Breast epithelium (tissue), 3 donors: ENCODE measurements at regions not wholly inside any gene's neighbourhood (a gene's known extent, or its start where the extent isn't known, plus 50 kb on each side); places are given as distances from the start of the nearest gene placed in this dataset.

Experiments used
- CTCF ChIP-seq, 3 donors: fragments of 450-650 bp; IDR thresholded peaks; one replicate each; pipeline ENCODE4 v1.5.1; 2016 to 2017; ENCODE audit warnings: antibody characterized with exemption in 3 of 3, mild to moderate bottlenecking in 3 of 3, moderate library complexity in 3 of 3
- POLR2A ChIP-seq: fragments of 450-650 bp; IDR thresholded peaks from one replicate; pipeline ENCODE4 v1.6.1; 2016; ENCODE audit warnings: antibody characterized with exemption, mild to moderate bottlenecking, moderate library complexity

DNA sequence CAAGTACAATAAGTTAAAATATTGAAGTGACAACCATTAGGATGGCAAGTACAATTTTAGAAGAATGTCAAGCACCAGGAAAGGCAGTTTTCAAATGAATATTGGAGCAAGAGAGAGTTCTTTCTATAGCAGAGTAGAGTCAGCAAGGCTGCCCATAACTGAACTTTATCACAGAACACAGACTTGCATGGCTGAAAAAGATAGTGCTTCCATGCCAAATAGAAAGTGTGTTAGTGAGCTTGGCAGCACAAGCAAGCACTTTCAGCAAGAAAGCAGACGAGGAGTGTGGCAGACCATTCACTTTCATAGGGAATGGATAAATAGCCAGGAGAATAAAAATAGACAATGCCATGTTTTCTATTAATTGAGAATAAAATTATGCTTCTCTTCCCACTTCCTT lies 647.0 kb upstream of the MGAT4C start:
- no peak for TF ChIP-seq POLR2A
- no peak for TF ChIP-seq CTCF (IDR thresholded peaks at IDR 0.05)
